ENCODE measurements at regions not wholly inside any gene's neighbourhood (a gene's known extent, or its start where the extent isn't known, plus 50 kb on each side); places are given as distances from the start of the nearest gene placed in this dataset.

- DNase-seq (ENCODE audit: low read depth), result no peak
- TF ChIP-seq CTCF (IDR thresholded peaks at IDR 0.05; ENCODE audit: control insufficient read depth, insufficient read depth, low read depth, low read length, missing control alignments), result peak; percentile 48
- H3K4me3 ChIP-seq (ENCODE audit: control insufficient read depth, low read depth, low read length), result no peak overlapping the region
Measured at GRCh38 chr1:163561580-163562295, 240.0 kb downstream of the NUF2 start.

GRCh38 chr1:163562355-163562754 lies 240.6 kb downstream of the NUF2 start:
- DNase-seq (ENCODE audit: low read depth), result no peak
- no peak overlapping the region for H3K4me3 ChIP-seq (ENCODE audit: control insufficient read depth, low read depth, low read length)
- TF ChIP-seq CTCF (IDR thresholded peaks at IDR 0.05; ENCODE audit: control insufficient read depth, insufficient read depth, low read depth, low read length, missing control alignments), result no peak

GRCh38 chr1:163565166-163565565 lies 243.4 kb downstream of the NUF2 start:
- TF ChIP-seq CTCF (IDR thresholded peaks at IDR 0.05; ENCODE audit: control insufficient read depth, insufficient read depth, low read depth, low read length, missing control alignments), result no peak
- H3K4me3 ChIP-seq (ENCODE audit: control insufficient read depth, low read depth, low read length), result no peak overlapping the region
- DNase-seq (ENCODE audit: low read depth), result no peak

GRCh38 chr1:163570071-163570470 lies 248.3 kb downstream of the NUF2 start:
- TF ChIP-seq CTCF (IDR thresholded peaks at IDR 0.05; ENCODE audit: control insufficient read depth, insufficient read depth, low read depth, low read length, missing control alignments), result no peak
- no peak overlapping the region for H3K4me3 ChIP-seq (ENCODE audit: control insufficient read depth, low read depth, low read length)
- DNase-seq (ENCODE audit: low read depth), result no peak

GRCh38 chr1:163571950-163572349 lies 250.2 kb downstream of the NUF2 start:
- TF ChIP-seq CTCF (IDR thresholded peaks at IDR 0.05; ENCODE audit: control insufficient read depth, insufficient read depth, low read depth, low read length, missing control alignments), result no peak

GRCh38 chr1:163574119-163574518 lies 252.4 kb downstream of the NUF2 start:
- no peak overlapping the region for H3K4me3 ChIP-seq (ENCODE audit: control insufficient read depth, low read depth, low read length)
- TF ChIP-seq CTCF (IDR thresholded peaks at IDR 0.05; ENCODE audit: control insufficient read depth, insufficient read depth, low read depth, low read length, missing control alignments), result no peak
- DNase-seq (ENCODE audit: low read depth), result no peak

More at GRCh38 chr1:163571950-163572349, 250.2 kb downstream of the NUF2 start:
- DNase-seq (ENCODE audit: low read depth), result no peak
- H3K4me3 ChIP-seq (ENCODE audit: control insufficient read depth, low read depth, low read length), result no peak overlapping the region
